ENCODE measurements at regions not wholly inside any gene's neighbourhood (a gene's known extent, or its start where the extent isn't known, plus 50 kb on each side); places are given as distances from the start of the nearest gene placed in this dataset.

GRCh38 chr17:64771980-64772844, 110.1 kb upstream of the SMURF2 start:
- TF ChIP-seq, protein P1, sequence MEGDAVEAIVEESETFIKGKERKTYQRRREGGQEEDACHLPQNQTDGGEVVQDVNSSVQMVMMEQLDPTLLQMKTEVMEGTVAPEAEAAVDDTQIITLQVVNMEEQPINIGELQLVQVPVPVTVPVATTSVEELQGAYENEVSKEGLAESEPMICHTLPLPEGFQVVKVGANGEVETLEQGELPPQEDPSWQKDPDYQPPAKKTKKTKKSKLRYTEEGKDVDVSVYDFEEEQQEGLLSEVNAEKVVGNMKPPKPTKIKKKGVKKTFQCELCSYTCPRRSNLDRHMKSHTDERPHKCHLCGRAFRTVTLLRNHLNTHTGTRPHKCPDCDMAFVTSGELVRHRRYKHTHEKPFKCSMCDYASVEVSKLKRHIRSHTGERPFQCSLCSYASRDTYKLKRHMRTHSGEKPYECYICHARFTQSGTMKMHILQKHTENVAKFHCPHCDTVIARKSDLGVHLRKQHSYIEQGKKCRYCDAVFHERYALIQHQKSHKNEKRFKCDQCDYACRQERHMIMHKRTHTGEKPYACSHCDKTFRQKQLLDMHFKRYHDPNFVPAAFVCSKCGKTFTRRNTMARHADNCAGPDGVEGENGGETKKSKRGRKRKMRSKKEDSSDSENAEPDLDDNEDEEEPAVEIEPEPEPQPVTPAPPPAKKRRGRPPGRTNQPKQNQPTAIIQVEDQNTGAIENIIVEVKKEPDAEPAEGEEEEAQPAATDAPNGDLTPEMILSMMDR (IDR thresholded peaks at IDR 0.05): no peak
- TF ChIP-seq POLR2A (IDR thresholded peaks at IDR 0.05): no peak
